AG04449 (cell line): ENCODE measurements at regions not wholly inside any gene's neighbourhood (a gene's known extent, or its start where the extent isn't known, plus 50 kb on each side); places are given as distances from the start of the nearest gene placed in this dataset.
"Not testable (repeated sequence)": the region's sequence is repeated elsewhere in the genome, so short reads cannot be mapped to it uniquely, and the experiment has no call there.

Experiments
- CTCF ChIA-PET: fragments of 350-600 bp; formaldehyde crosslinking; extraction: SDS; loops from one replicate; lab custom pipeline; 2021; ENCODE audit warnings: antibody characterized with exemption; lab: Yijun Ruan, JAX
- POLR2A ChIA-PET: fragments of 400-600, 350-600 bp; formaldehyde crosslinking; extraction: SDS; loops from one replicate; lab custom pipeline; 2020; ENCODE audit warnings: antibody characterized with exemption, inconsistent platforms; lab: Yijun Ruan, JAX
- DNase-seq: peaks from one replicate; pipeline ENCODE4 v3.0.0-alpha.2; 2010; ENCODE audit warnings: low read depth, low spot score
- H3K4me3 ChIP-seq: 2 replicates; pipeline ENCODE4 v1.5.1; 2011; ENCODE audit warnings: low read depth, mild to moderate bottlenecking, control low read depth, low read length
- TF ChIP-seq, protein P1 (sequence below): IDR thresholded peaks from one replicate; pipeline ENCODE4 v1.5.1; 2011; ENCODE audit warnings: mild to moderate bottlenecking, moderate library complexity, low read length, control low read depth, inconsistent platforms; ENCODE audit not compliant: insufficient read depth; ENCODE audit errors: missing control alignments

DNA sequence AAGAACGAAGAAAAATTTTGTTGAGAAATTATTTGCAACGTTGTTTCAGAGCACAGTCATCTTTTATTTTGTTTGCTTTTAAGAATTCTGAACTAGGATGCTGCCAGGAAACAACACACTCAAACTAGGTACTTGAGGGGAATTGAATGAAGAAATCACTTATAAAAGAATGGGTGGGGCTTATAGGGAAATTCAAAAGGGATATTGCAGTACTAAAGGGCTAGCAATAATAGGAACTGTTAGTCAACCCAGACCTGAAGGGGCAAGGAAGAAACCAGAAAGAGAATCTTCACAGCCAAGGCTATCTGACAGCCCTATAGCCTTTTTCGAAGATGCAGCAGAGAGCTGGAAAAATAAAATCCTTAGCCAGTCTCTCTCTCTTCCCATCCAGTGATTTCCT, 179.3 kb downstream of the RPRM start:
- TF ChIP-seq, protein P1, sequence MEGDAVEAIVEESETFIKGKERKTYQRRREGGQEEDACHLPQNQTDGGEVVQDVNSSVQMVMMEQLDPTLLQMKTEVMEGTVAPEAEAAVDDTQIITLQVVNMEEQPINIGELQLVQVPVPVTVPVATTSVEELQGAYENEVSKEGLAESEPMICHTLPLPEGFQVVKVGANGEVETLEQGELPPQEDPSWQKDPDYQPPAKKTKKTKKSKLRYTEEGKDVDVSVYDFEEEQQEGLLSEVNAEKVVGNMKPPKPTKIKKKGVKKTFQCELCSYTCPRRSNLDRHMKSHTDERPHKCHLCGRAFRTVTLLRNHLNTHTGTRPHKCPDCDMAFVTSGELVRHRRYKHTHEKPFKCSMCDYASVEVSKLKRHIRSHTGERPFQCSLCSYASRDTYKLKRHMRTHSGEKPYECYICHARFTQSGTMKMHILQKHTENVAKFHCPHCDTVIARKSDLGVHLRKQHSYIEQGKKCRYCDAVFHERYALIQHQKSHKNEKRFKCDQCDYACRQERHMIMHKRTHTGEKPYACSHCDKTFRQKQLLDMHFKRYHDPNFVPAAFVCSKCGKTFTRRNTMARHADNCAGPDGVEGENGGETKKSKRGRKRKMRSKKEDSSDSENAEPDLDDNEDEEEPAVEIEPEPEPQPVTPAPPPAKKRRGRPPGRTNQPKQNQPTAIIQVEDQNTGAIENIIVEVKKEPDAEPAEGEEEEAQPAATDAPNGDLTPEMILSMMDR: no peak
- ChIA-PET POLR2A (no interaction called here), CTCF (no interaction called here)
- no peak for DNase-seq
- H3K4me3 ChIP-seq: no peak overlapping the region

DNA sequence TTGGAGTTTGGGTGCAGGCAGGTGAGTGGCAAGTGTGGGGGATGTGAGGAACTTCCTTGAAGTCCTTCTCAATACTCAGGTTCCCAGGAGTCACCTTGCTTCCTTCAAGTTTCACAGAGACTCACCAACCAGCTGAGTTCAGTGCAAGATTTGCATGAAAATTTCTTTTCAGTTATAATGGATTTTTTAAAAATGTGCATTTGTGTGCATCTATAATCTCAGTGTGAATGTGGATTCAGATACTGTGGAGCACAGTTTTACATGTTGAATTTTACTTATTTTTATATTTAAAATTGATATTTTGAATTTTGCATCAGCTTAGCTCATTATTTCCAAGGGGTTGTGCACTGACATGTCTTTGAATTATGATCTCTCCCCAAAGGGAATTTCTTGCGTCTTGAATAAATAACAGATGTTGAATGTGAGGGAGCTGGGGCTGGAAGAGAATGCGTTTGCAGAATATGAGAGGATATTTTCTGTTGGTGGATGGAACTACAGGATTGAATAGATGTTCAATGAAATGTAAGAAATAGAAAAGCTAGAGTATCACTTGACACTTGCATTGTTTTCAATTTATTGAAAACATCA, 184.3 kb downstream of the RPRM start:
- POLR2A ChIA-PET: no interaction called here
- no peak overlapping the region for H3K4me3 ChIP-seq
- no peak for DNase-seq
- TF ChIP-seq, protein P1: no peak
- CTCF ChIA-PET: no interaction called here

DNA sequence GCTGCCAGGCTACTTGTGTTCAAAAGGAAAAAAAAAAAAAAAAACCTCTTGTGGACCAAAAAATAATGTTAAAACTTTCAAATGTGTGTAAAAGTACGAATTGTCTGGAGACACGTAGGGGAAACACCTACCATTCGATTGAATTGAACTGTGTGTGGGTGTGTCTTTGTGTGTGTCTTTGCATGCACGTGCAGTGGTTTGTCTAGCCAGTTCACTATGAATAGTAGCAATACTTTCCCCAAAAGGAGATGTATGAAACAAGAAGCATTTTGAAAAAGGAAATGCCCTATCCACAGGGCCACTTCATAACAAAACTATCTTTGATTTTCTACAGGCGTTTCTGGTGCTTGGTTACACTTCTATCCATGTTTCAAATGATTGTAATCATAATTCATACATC, 186.8 kb downstream of the RPRM start:
- POLR2A ChIA-PET: no interaction called here
- H3K4me3 ChIP-seq: no peak overlapping the region
- DNase-seq: no peak
- TF ChIP-seq, protein P1: no peak
- CTCF ChIA-PET: no interaction called here

DNA sequence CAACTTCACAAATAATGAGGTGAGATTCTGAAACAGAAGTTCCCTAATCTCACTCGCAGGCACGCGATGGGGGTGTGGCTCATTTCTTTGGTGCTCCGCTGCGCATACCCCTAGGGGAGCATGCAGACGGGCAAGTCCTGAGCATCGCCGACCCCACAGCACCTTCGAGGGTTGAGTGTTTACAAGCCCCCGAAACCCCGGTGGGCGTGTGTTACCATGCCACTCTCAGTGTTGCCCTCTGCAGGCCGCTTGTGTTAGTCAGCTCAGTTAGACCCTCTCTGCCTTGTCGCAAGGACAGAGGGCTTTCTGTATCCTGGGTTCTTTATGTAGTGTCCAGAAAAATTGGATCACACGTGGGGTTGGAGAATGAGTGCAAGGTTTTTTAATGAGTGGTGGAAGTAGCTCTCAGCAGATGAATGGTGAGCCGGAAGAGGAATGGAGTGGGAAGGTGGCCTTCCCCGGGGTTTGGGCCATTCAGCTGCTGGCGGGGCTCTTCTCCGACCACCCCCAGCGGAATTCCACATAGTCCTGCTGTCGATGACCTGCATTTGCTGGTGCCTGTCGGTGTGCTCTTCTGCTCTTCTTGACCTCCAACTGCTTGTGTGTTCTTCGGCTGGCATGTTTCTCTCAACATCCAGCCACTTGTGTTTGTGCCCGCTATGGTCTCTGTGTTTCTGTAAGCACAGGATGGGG, 191.3 kb downstream of the RPRM start:
- TF ChIP-seq, protein P1: no peak
- POLR2A ChIA-PET: no interaction called here
- DNase-seq: no peak
- H3K4me3 ChIP-seq: no peak overlapping the region
- CTCF ChIA-PET: no interaction called here

DNA sequence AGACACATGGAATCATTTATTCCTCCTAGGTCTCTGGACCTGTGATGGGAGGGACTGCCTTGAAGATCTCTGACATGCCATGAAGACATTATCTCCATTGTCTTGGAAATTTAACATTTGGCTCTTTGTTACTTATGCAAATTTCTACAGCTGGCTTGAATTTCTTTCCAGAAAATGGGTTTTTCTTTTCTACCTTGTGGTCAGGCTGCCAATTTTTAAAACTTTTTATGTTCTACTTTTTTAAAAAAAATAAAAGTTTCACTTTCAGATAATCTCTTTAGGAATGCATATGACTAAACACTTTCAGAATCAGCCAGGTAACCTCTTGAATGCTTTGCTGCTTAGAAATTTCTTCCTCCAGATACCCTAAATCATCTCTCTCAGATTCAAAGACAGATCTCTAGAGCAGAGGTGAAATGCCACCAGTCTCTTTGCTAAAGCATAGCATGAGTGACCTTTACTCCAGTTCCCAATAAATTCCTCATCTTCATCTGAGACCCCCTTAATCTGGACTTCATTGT, 209.6 kb downstream of the RPRM start:
- CTCF ChIA-PET: no interaction called here
- POLR2A ChIA-PET: no interaction called here
- TF ChIP-seq, protein P1: no peak

DNA sequence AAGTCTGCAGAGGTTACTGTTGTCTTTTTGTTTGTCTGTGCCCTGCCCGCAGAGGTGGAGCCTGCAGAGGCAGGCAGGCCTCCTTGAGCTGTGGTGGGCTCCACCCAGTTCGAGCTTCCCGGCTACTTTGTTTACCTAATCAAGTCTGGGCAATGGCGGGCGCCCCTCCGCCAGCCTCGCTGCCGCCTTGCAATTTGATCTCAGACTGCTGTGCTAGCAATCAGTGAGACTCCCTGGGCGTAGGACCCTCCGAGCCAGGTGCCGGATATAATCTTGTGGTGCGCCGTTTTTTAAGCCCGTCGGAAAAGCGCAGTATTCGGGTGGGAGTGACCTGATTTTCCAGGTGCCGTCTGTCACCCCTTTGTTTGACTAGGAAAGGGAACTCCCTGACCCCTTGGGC, 221.7 kb downstream of the RPRM start:
- H3K4me3 ChIP-seq, POLR2A ChIA-PET, CTCF ChIA-PET, DNase-seq: not testable (repeated sequence)

More for the DNA sequence above, 209.6 kb downstream of the RPRM start:
- H3K4me3 ChIP-seq: no peak overlapping the region
- DNase-seq: no peak

DNA sequence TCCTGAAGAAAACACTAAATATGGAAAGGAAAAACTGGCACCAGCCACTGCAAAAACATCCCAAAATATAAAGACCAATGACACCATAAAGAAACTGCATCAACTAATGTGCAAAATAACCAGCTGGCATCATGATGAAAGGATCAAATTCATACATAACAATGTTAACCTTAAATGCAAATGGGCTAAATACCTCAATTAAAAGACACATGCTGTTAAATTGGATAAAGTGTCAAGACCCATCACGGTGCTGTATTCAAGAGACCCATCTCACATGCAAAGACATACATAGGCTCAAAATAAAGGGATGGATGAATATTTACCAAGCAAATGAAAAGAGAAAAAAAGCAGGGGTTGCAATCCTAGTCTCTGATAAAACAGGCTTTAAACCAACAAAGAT, 231.9 kb downstream of the RPRM start:
- CTCF ChIA-PET, DNase-seq, H3K4me3 ChIP-seq, POLR2A ChIA-PET: not testable (repeated sequence)
